Neuronal stem cell (in vitro differentiated cells): ENCODE measurements at regions not wholly inside any gene's neighbourhood (a gene's known extent, or its start where the extent isn't known, plus 50 kb on each side); places are given as distances from the start of the nearest gene placed in this dataset.

ENCODE experiments used
- DNase-seq: peaks from one replicate; pipeline ENCODE4 v3.0.0-alpha.2; 2013; ENCODE audit warnings: low spot score
- H2AFZ ChIP-seq: one replicate; pipeline ENCODE4 v1.6.1; 2013; ENCODE audit warnings: mild to moderate bottlenecking, low read length, inconsistent platforms
- H2AK5ac ChIP-seq: 2 replicates; pipeline ENCODE4 v1.6.1; 2013; ENCODE audit warnings: low read depth, mild to moderate bottlenecking, inconsistent platforms, low read length, moderate library complexity, mixed read lengths
- H2BK120ac ChIP-seq: 2 replicates; pipeline ENCODE4 v1.6.1; 2013; ENCODE audit warnings: low read depth, mild to moderate bottlenecking, inconsistent platforms, low read length, moderate library complexity, mixed read lengths
- H2BK12ac ChIP-seq: one replicate; pipeline ENCODE4 v1.6.1; 2013; ENCODE audit warnings: low read length, inconsistent platforms
- H2BK15ac ChIP-seq: 2 replicates; pipeline ENCODE4 v1.6.1; 2013; ENCODE audit warnings: mild to moderate bottlenecking, low read length, inconsistent platforms, mixed read lengths
- H2BK5ac ChIP-seq: one replicate; pipeline ENCODE4 v1.6.1; 2013; ENCODE audit warnings: inconsistent platforms, mild to moderate bottlenecking, low read length, moderate library complexity
- H3K14ac ChIP-seq: one replicate; pipeline ENCODE4 v1.6.1; 2013; ENCODE audit warnings: low read length, inconsistent platforms
- H3K18ac ChIP-seq: 2 replicates; pipeline ENCODE4 v1.6.1; 2013; ENCODE audit warnings: low read length, inconsistent platforms
- H3K23ac ChIP-seq: 2 replicates; pipeline ENCODE4 v1.6.1; 2013; ENCODE audit warnings: low read depth, mild to moderate bottlenecking, mixed read lengths, low read length, inconsistent platforms; ENCODE audit not compliant: poor library complexity
- H3K27ac ChIP-seq: replicated peaks from 3 replicates; pipeline ENCODE4 v1.5.1; 2013; ENCODE audit warnings: low read length, inconsistent platforms
- H3K27me3 ChIP-seq, 3 experiments: 2 replicates each; pipeline ENCODE4 v1.6.1; 2013; ENCODE audit warnings: low read length in 3 of 3, mild to moderate bottlenecking in 2 of 3, inconsistent platforms in 1 of 3, low read depth in 1 of 3, mixed read lengths in 1 of 3, moderate library complexity in 1 of 3; ENCODE audit not compliant: control insufficient read depth in 3 of 3, insufficient read depth in 3 of 3
- H3K36me3 ChIP-seq, 2 donors: replicated peaks in 1 of 2; 2 replicates each; pipeline ENCODE4 v1.6.1; 2013; ENCODE audit warnings: low read length in 2 of 2; ENCODE audit not compliant: control insufficient read depth in 2 of 2, insufficient read depth in 2 of 2
- H3K4ac ChIP-seq: 2 replicates; pipeline ENCODE4 v1.6.1; 2013; ENCODE audit warnings: inconsistent platforms, mild to moderate bottlenecking, low read length, moderate library complexity
- H3K4me1 ChIP-seq, 2 donors: 1 replicate in 1 of 2; 2 replicates in 1 of 2; pipeline ENCODE4 v1.6.1; 2013; ENCODE audit warnings: low read length in 2 of 2, low read depth in 1 of 2; ENCODE audit not compliant: control insufficient read depth in 2 of 2, insufficient read depth in 1 of 2
- H3K4me2 ChIP-seq: one replicate; pipeline ENCODE4 v1.6.1; 2013; ENCODE audit warnings: mild to moderate bottlenecking, low read length, inconsistent platforms; ENCODE audit not compliant: insufficient read depth, poor library complexity, severe bottlenecking
- H3K4me3 ChIP-seq, 2 donors: 2 replicates each; pipeline ENCODE4 v1.5.1; 2013; ENCODE audit warnings: low read length in 2 of 2, mild to moderate bottlenecking in 2 of 2, inconsistent platforms in 1 of 2, moderate library complexity in 1 of 2
- H3K79me1 ChIP-seq: one replicate; pipeline ENCODE4 v1.6.1; 2013; ENCODE audit warnings: low read depth, mild to moderate bottlenecking, inconsistent platforms, low read length, moderate library complexity
- H3K9ac ChIP-seq: one replicate; pipeline ENCODE4 v1.6.1; 2013; ENCODE audit warnings: mild to moderate bottlenecking, low read depth, low read length, inconsistent platforms; ENCODE audit not compliant: poor library complexity
- H3K9me3 ChIP-seq, 2 donors: replicated peaks in 1 of 2; 2 replicates each; pipeline versions ENCODE3 to v1.6.1; 2013; ENCODE audit warnings: low read length in 2 of 2, mild to moderate bottlenecking in 2 of 2, inconsistent platforms in 1 of 2, low read depth in 1 of 2, mixed read lengths in 1 of 2, moderate library complexity in 1 of 2; ENCODE audit not compliant: control insufficient read depth in 2 of 2, insufficient read depth in 1 of 2
- H4K8ac ChIP-seq: one replicate; pipeline ENCODE4 v1.6.1; 2013; ENCODE audit warnings: low read depth, mild to moderate bottlenecking, inconsistent platforms, low read length, moderate library complexity
- H4K91ac ChIP-seq: one replicate; pipeline ENCODE4 v1.6.1; 2013; ENCODE audit warnings: low read length, low read depth, mild to moderate bottlenecking, inconsistent platforms; ENCODE audit not compliant: poor library complexity
- WGBS, 2 donors: extraction: QIAGEN DNeasy Blood & Tissue Kit; methylation state at CpG; one replicate each; pipeline ENCODE4 v1.1.7; 2013; ENCODE audit warnings: missing lambda C conversion rate in 2 of 2, mixed read lengths in 1 of 2; ENCODE audit not compliant: insufficient read length in 2 of 2, insufficient replicate concordance in 1 of 2; ENCODE audit errors: extremely low coverage in 2 of 2; 5-methylcytosine and 5-hydroxymethylcytosine counted together

GRCh38 chr7:47104206-47104549 lies 477.7 kb downstream of the TNS3 start:
- H2AK5ac ChIP-seq = peak overlapping the region; percentile 15
- no CpG with 5 or more reads among the region's 4 CpGs for WGBS, 2 donors

GRCh38 chr7:47103498-47104205 lies 478.3 kb downstream of the TNS3 start:
- Histone ChIP-seq H2BK12ac (no peak overlapping the region), H3K36me3 (no peaks in the 10 kb centered on the region), H4K8ac (peak overlapping the region; percentile 66), H3K27ac (no peak overlapping the region), H3K4me3 (no peak overlapping the region), H3K4ac (no peak overlapping the region), H3K9me3 (no peaks in the 10 kb centered on the region), H3K4me2 (no peak overlapping the region), H3K9ac (no peak overlapping the region), H2AFZ (peak overlapping the region; percentile 56), H3K23ac (no peak overlapping the region), H3K14ac (no peak overlapping the region), H2BK5ac (no peak overlapping the region), H2BK15ac (no peak overlapping the region), H3K18ac (peak overlapping the region; percentile 20), H2AK5ac (peak overlapping the region; percentile 15), H2BK120ac (no peak overlapping the region), H3K4me1 (no peaks in the 10 kb centered on the region), H3K79me1 (no peaks in the 10 kb centered on the region), H3K27me3 (no peaks in the 10 kb centered on the region), H4K91ac (no peak overlapping the region)
- no CpG with 5 or more reads among the region's 17 CpGs for WGBS, 2 donors
- DNase-seq = no peak

More at GRCh38 chr7:47104206-47104549, 477.7 kb downstream of the TNS3 start:
- no peaks in the 10 kb centered on the region for H3K4me1 ChIP-seq
- no peak overlapping the region for H3K4ac ChIP-seq
- H2BK12ac ChIP-seq = no peak overlapping the region
- H4K8ac ChIP-seq = peak overlapping the region; percentile 66
- no peak overlapping the region for H2BK15ac ChIP-seq
- H3K27me3 ChIP-seq = no peaks in the 10 kb centered on the region
- H3K23ac ChIP-seq = no peak overlapping the region
- no peaks in the 10 kb centered on the region for H3K79me1 ChIP-seq
- no peaks in the 10 kb centered on the region for H3K36me3 ChIP-seq
- H2AFZ ChIP-seq = peak overlapping the region; percentile 56
- H3K4me3 ChIP-seq = no peak overlapping the region
- no peak overlapping the region for H3K4me2 ChIP-seq
- H4K91ac ChIP-seq = no peak overlapping the region
- no peak overlapping the region for H3K27ac ChIP-seq
- H3K14ac ChIP-seq = no peak overlapping the region
- no peaks in the 10 kb centered on the region for H3K9me3 ChIP-seq
- DNase-seq = no peak
- H2BK5ac ChIP-seq = no peak overlapping the region
- no peak overlapping the region for H3K18ac ChIP-seq
- H2BK120ac ChIP-seq = no peak overlapping the region
- no peak overlapping the region for H3K9ac ChIP-seq

GRCh38 chr7:47102331-47102841 lies 479.5 kb downstream of the TNS3 start:
- H3K4ac ChIP-seq = no peak overlapping the region
- H2BK120ac ChIP-seq = no peak overlapping the region
- H2AK5ac ChIP-seq = no peak overlapping the region
- no peaks in the 10 kb centered on the region for H3K79me1 ChIP-seq
- no peak overlapping the region for H3K9ac ChIP-seq
- H2BK5ac ChIP-seq = no peak overlapping the region
- no peak overlapping the region for H3K4me3 ChIP-seq
- no peak overlapping the region for H2BK15ac ChIP-seq
- WGBS, 2 donors = no CpG with 5 or more reads among the region's 3 CpGs
- no peaks in the 10 kb centered on the region for H3K9me3 ChIP-seq
- H3K18ac ChIP-seq = no peak overlapping the region
- H2BK12ac ChIP-seq = no peak overlapping the region
- H3K36me3 ChIP-seq = no peaks in the 10 kb centered on the region
- H3K27ac ChIP-seq = no peak overlapping the region
- H3K27me3 ChIP-seq = no peaks in the 10 kb centered on the region
- no peak overlapping the region for H3K23ac ChIP-seq
- no peak overlapping the region for H3K4me2 ChIP-seq
- no peak for DNase-seq
- H2AFZ ChIP-seq = no peak overlapping the region
- no peaks in the 10 kb centered on the region for H3K4me1 ChIP-seq
- no peak overlapping the region for H4K8ac ChIP-seq
- no peak overlapping the region for H4K91ac ChIP-seq
- H3K14ac ChIP-seq = no peak overlapping the region

GRCh38 chr7:47100817-47101435 lies 481.0 kb downstream of the TNS3 start:
- H3K14ac ChIP-seq = no peak overlapping the region
- H3K9ac ChIP-seq = no peak overlapping the region
- H3K79me1 ChIP-seq = no peaks in the 10 kb centered on the region
- no peak overlapping the region for H3K18ac ChIP-seq
- no peak overlapping the region for H2BK15ac ChIP-seq
- H3K4ac ChIP-seq = no peak overlapping the region
- no peak overlapping the region for H2BK12ac ChIP-seq
- WGBS, 2 donors = no CpG with 5 or more reads among the region's 5 CpGs
- no peaks in the 10 kb centered on the region for H3K4me1 ChIP-seq
- no peak overlapping the region for H3K4me3 ChIP-seq
- H3K27me3 ChIP-seq = no peaks in the 10 kb centered on the region
- DNase-seq = peak; percentile 20
- H2BK120ac ChIP-seq = no peak overlapping the region
- no peak overlapping the region for H2AFZ ChIP-seq
- H2BK5ac ChIP-seq = no peak overlapping the region
- H3K23ac ChIP-seq = no peak overlapping the region
- no peaks in the 10 kb centered on the region for H3K9me3 ChIP-seq
- no peaks in the 10 kb centered on the region for H3K36me3 ChIP-seq
- H3K27ac ChIP-seq = no peak overlapping the region
- H3K4me2 ChIP-seq = no peak overlapping the region
- H4K91ac ChIP-seq = no peak overlapping the region
- no peak overlapping the region for H2AK5ac ChIP-seq
- H4K8ac ChIP-seq = no peak overlapping the region
